Neuronal stem cell (in vitro differentiated cells): ENCODE measurements at regions not wholly inside any gene's neighbourhood (a gene's known extent, or its start where the extent isn't known, plus 50 kb on each side); places are given as distances from the start of the nearest gene placed in this dataset.
A peak's percentile ranks its signal among the peaks of the same experiment; 100 is the strongest.

Experiments used
- DNase-seq: peaks from one replicate; pipeline ENCODE4 v3.0.0-alpha.2; 2013; ENCODE audit warnings: low spot score
- H2AFZ ChIP-seq: one replicate; pipeline ENCODE4 v1.6.1; 2013; ENCODE audit warnings: mild to moderate bottlenecking, low read length, inconsistent platforms
- H2AK5ac ChIP-seq: 2 replicates; pipeline ENCODE4 v1.6.1; 2013; ENCODE audit warnings: low read depth, mild to moderate bottlenecking, inconsistent platforms, low read length, moderate library complexity, mixed read lengths
- H2BK120ac ChIP-seq: 2 replicates; pipeline ENCODE4 v1.6.1; 2013; ENCODE audit warnings: low read depth, mild to moderate bottlenecking, inconsistent platforms, low read length, moderate library complexity, mixed read lengths
- H2BK12ac ChIP-seq: one replicate; pipeline ENCODE4 v1.6.1; 2013; ENCODE audit warnings: low read length, inconsistent platforms
- H2BK15ac ChIP-seq: 2 replicates; pipeline ENCODE4 v1.6.1; 2013; ENCODE audit warnings: mild to moderate bottlenecking, low read length, inconsistent platforms, mixed read lengths
- H2BK5ac ChIP-seq: one replicate; pipeline ENCODE4 v1.6.1; 2013; ENCODE audit warnings: inconsistent platforms, mild to moderate bottlenecking, low read length, moderate library complexity
- H3K14ac ChIP-seq: one replicate; pipeline ENCODE4 v1.6.1; 2013; ENCODE audit warnings: low read length, inconsistent platforms
- H3K18ac ChIP-seq: 2 replicates; pipeline ENCODE4 v1.6.1; 2013; ENCODE audit warnings: low read length, inconsistent platforms
- H3K23ac ChIP-seq: 2 replicates; pipeline ENCODE4 v1.6.1; 2013; ENCODE audit warnings: low read depth, mild to moderate bottlenecking, mixed read lengths, low read length, inconsistent platforms; ENCODE audit not compliant: poor library complexity
- H3K27ac ChIP-seq: replicated peaks from 3 replicates; pipeline ENCODE4 v1.5.1; 2013; ENCODE audit warnings: low read length, inconsistent platforms
- H3K27me3 ChIP-seq, 3 experiments: 2 replicates each; pipeline ENCODE4 v1.6.1; 2013; ENCODE audit warnings: low read length in 3 of 3, mild to moderate bottlenecking in 2 of 3, inconsistent platforms in 1 of 3, low read depth in 1 of 3, mixed read lengths in 1 of 3, moderate library complexity in 1 of 3; ENCODE audit not compliant: control insufficient read depth in 3 of 3, insufficient read depth in 3 of 3
- H3K36me3 ChIP-seq, 2 donors: replicated peaks in 1 of 2; 2 replicates each; pipeline ENCODE4 v1.6.1; 2013; ENCODE audit warnings: low read length in 2 of 2; ENCODE audit not compliant: control insufficient read depth in 2 of 2, insufficient read depth in 2 of 2
- H3K4ac ChIP-seq: 2 replicates; pipeline ENCODE4 v1.6.1; 2013; ENCODE audit warnings: inconsistent platforms, mild to moderate bottlenecking, low read length, moderate library complexity
- H3K4me1 ChIP-seq, 2 donors: 1 replicate in 1 of 2; 2 replicates in 1 of 2; pipeline ENCODE4 v1.6.1; 2013; ENCODE audit warnings: low read length in 2 of 2, low read depth in 1 of 2; ENCODE audit not compliant: control insufficient read depth in 2 of 2, insufficient read depth in 1 of 2
- H3K4me2 ChIP-seq: one replicate; pipeline ENCODE4 v1.6.1; 2013; ENCODE audit warnings: mild to moderate bottlenecking, low read length, inconsistent platforms; ENCODE audit not compliant: insufficient read depth, poor library complexity, severe bottlenecking
- H3K4me3 ChIP-seq, 2 donors: 2 replicates each; pipeline ENCODE4 v1.5.1; 2013; ENCODE audit warnings: low read length in 2 of 2, mild to moderate bottlenecking in 2 of 2, inconsistent platforms in 1 of 2, moderate library complexity in 1 of 2
- H3K79me1 ChIP-seq: one replicate; pipeline ENCODE4 v1.6.1; 2013; ENCODE audit warnings: low read depth, mild to moderate bottlenecking, inconsistent platforms, low read length, moderate library complexity
- H3K9ac ChIP-seq: one replicate; pipeline ENCODE4 v1.6.1; 2013; ENCODE audit warnings: mild to moderate bottlenecking, low read depth, low read length, inconsistent platforms; ENCODE audit not compliant: poor library complexity
- H3K9me3 ChIP-seq, 2 donors: replicated peaks in 1 of 2; 2 replicates each; pipeline versions ENCODE3 to v1.6.1; 2013; ENCODE audit warnings: low read length in 2 of 2, mild to moderate bottlenecking in 2 of 2, inconsistent platforms in 1 of 2, low read depth in 1 of 2, mixed read lengths in 1 of 2, moderate library complexity in 1 of 2; ENCODE audit not compliant: control insufficient read depth in 2 of 2, insufficient read depth in 1 of 2
- H4K8ac ChIP-seq: one replicate; pipeline ENCODE4 v1.6.1; 2013; ENCODE audit warnings: low read depth, mild to moderate bottlenecking, inconsistent platforms, low read length, moderate library complexity
- H4K91ac ChIP-seq: one replicate; pipeline ENCODE4 v1.6.1; 2013; ENCODE audit warnings: low read length, low read depth, mild to moderate bottlenecking, inconsistent platforms; ENCODE audit not compliant: poor library complexity
- WGBS, 2 donors: extraction: QIAGEN DNeasy Blood & Tissue Kit; methylation state at CpG; one replicate each; pipeline ENCODE4 v1.1.7; 2013; ENCODE audit warnings: missing lambda C conversion rate in 2 of 2, mixed read lengths in 1 of 2; ENCODE audit not compliant: insufficient read length in 2 of 2, insufficient replicate concordance in 1 of 2; ENCODE audit errors: extremely low coverage in 2 of 2; 5-methylcytosine and 5-hydroxymethylcytosine counted together

DNA sequence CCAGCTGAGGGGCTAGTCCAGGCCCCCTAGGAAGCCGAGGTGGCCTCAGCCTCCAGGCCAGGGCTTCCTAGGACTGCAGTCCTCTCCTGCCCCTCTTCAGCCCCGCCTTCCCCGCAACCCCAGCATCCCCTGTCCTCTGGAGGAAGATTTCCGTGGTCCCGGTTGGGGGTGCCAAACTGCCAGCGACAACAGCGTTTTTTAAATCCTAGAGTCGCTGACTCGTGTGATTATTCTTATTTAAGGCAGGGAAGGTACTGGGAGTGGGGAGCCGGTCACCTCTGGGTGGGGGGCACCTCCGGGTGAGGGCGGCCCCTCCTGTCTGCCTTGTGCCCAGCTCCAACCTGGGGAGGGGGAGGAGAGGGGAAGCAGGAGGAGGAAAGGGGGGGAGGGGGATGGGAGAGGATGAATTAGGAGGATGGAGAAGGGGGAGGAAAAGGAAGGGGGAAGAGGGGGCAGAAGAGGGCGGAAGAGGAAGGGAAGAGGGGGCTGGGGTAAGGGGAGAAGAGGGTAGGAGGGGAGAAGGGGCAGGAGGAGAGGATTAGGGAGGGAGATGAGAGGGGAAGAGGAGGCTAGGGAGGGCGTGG is 173.1 kb upstream of the IER5L start:
- Histone ChIP-seq H3K14ac (no peak overlapping the region), H3K4me2 (peak overlapping the region; percentile 30), H3K27ac (peak overlapping the region; percentile 91), H3K36me3 (no peaks in the 10 kb centered on the region), H2BK15ac (peak overlapping the region; percentile 88), H3K27me3 (no peaks in the 10 kb centered on the region), H4K91ac (no peak overlapping the region), H3K18ac (peak overlapping the region; percentile 95), H3K4ac (no peak overlapping the region), H3K9ac (no peak overlapping the region), H4K8ac (no peak overlapping the region), H2AFZ (peak overlapping the region; percentile 85), H3K4me1 (peaks cover 26 to 40% of the 10 kb centered on the region in 2 donors), H3K79me1 (no peaks in the 10 kb centered on the region), H3K4me3 (peak overlapping the region in 1 of 2 donors; percentile 41), H2BK12ac (no peak overlapping the region), H2BK5ac (peak overlapping the region; percentile 97), H3K23ac (no peak overlapping the region), H3K9me3 (peaks cover 0 to 2% of the 10 kb centered on the region in 2 donors), H2AK5ac (peak overlapping the region; percentile 91), H2BK120ac (peak overlapping the region; percentile 92)
- DNase-seq: peak; percentile 67
- no CpG with 5 or more reads among the region's 14 CpGs for WGBS, 2 donors

DNA sequence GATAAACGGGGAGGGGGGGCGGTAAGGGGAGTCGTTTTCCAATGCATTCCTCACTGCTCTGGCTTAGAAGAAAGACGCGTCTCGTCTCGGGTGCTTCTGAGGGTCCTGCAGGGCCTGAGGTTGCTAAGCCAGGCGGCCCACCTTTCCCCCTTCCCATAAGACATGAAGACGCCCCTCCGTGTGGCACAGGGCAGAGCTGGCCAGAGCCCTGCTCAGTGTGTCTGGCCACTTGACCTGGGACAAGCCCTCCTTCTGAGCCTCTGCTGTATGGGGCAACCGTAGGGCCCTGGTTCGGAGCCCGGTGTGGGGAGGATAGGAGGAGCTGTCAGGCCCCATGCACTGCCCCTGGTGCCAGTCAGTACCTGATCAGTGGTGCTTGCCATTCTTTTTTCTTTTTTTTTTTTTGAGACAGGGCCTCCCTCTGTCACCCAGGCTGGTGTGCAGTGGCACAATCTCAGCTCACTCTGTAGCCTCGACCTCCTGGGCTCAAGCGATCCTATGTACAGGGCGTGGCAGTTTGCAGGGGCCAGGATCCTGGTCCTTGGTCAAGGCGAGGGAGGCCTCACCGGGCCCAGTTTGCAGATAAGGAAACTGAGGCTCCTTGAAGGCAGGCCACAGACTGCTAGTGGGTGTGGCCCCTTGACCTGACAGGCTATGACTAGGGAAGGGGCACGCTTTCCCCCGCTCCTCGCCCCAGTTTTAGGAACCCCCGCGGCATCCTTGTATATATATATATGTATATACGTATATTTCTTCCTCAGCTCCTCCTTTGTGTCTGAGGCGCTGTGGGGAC is 172.3 kb upstream of the IER5L start:
- Histone ChIP-seq H2BK5ac (peak overlapping the region; percentile 97), H4K8ac (no peak overlapping the region), H3K27me3 (no peaks in the 10 kb centered on the region), H2AK5ac (peak overlapping the region; percentile 91), H3K4me3 (no peak overlapping the region), H3K4me1 (peaks cover 26 to 40% of the 10 kb centered on the region in 2 donors), H2BK15ac (peak overlapping the region; percentile 88), H4K91ac (peak overlapping the region; percentile 47), H2BK12ac (no peak overlapping the region), H3K4me2 (no peak overlapping the region), H3K9ac (no peak overlapping the region), H3K4ac (peak overlapping the region; percentile 26), H3K18ac (peak overlapping the region; percentile 88), H3K27ac (peak overlapping the region; percentile 91), H3K79me1 (no peaks in the 10 kb centered on the region), H3K14ac (no peak overlapping the region), H2AFZ (peak overlapping the region; percentile 85), H2BK120ac (peak overlapping the region; percentile 92), H3K9me3 (no peaks in the 10 kb centered on the region), H3K36me3 (no peaks in the 10 kb centered on the region), H3K23ac (peak overlapping the region; percentile 35)
- no peak for DNase-seq
- WGBS, 2 donors: no CpG with 5 or more reads among the region's 25 CpGs

DNA sequence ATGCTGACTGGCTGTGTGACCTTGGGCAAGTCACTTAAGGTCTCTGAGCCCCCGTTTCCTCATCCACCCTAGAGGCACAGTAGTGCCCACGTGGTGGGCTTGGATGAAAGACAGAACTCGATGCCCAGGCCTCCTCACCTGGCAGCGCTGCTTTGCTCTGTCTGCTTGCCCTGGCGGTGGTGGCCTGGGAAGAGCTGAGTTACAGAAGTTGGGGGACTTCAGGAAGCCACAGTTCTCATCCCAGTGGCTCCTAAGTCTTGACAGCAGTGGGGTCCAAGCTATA is 171.5 kb upstream of the IER5L start:
- Histone ChIP-seq H3K4me1 (peaks cover 26 to 40% of the 10 kb centered on the region in 2 donors), H3K27me3 (no peaks in the 10 kb centered on the region), H4K8ac (no peak overlapping the region), H3K4me3 (no peak overlapping the region), H3K4ac (no peak overlapping the region), H3K79me1 (no peaks in the 10 kb centered on the region), H2AFZ (no peak overlapping the region), H3K23ac (no peak overlapping the region), H3K4me2 (no peak overlapping the region), H3K27ac (no peak overlapping the region), H3K9me3 (no peaks in the 10 kb centered on the region), H3K18ac (no peak overlapping the region), H2BK15ac (peak overlapping the region; percentile 88), H3K36me3 (no peaks in the 10 kb centered on the region), H2AK5ac (peak overlapping the region; percentile 88), H4K91ac (no peak overlapping the region), H2BK120ac (no peak overlapping the region), H2BK5ac (no peak overlapping the region), H3K14ac (no peak overlapping the region), H2BK12ac (no peak overlapping the region), H3K9ac (no peak overlapping the region)
- DNase-seq: no peak
- WGBS, 2 donors: no CpG with 5 or more reads among the region's 5 CpGs

DNA sequence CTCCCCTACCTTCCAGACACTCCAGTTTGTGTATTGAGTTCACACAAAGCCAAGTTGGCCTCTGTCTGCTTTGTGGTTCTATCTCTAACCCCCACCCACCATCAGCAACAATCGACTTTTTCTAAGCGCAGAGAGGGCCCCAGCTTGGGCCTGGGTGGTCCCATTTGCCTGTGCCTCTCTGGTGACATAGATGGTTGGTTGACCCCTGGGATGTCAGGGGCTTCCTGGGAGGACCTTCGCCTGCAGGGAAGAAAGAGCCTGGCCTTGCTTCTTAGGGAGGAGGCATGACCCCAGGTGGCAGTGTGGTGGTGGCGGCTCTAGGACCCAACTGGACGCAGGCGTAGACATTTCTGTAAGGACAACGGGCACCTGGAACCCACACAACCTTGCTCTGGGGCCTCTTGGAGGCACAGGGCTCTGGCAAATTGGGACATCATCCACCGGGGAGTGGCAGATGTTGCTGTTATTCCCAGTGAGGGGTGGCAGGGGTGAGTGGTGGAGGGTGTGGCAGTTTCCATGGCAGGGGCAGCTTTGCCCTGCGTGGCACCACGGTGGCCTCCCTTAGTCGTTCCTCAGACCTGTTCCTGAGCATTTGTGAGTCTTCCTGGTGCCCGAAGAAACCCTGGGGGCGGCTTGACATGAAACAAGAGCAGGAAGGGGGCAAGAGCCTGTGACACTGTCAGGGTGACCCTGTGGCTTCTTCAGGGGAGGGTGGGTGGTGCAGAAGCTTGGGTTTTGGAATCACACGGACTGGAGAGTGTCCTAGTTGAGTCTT is 171.0 kb upstream of the IER5L start:
- Histone ChIP-seq H2BK5ac (no peak overlapping the region), H3K27ac (no peak overlapping the region), H3K79me1 (no peaks in the 10 kb centered on the region), H2BK15ac (peak overlapping the region; percentile 88), H3K18ac (peak overlapping the region; percentile 50), H3K9me3 (no peaks in the 10 kb centered on the region), H3K23ac (no peak overlapping the region), H3K9ac (no peak overlapping the region), H3K4ac (no peak overlapping the region), H2BK120ac (peak overlapping the region; percentile 25), H3K14ac (no peak overlapping the region), H3K4me2 (no peak overlapping the region), H2AFZ (no peak overlapping the region), H3K36me3 (no peaks in the 10 kb centered on the region), H4K8ac (no peak overlapping the region), H4K91ac (no peak overlapping the region), H3K4me3 (no peak overlapping the region), H2BK12ac (no peak overlapping the region), H2AK5ac (peak overlapping the region; percentile 88), H3K27me3 (no peaks in the 10 kb centered on the region), H3K4me1 (peaks cover 26 to 40% of the 10 kb centered on the region in 2 donors)
- DNase-seq: no peak
- no CpG with 5 or more reads among the region's 14 CpGs for WGBS, 2 donors
